OCI-LY1 (cell line): ENCODE measurements at regions not wholly inside any gene's neighbourhood (a gene's known extent, or its start where the extent isn't known, plus 50 kb on each side); places are given as distances from the start of the nearest gene placed in this dataset.

Experiments used
- EZH2 ChIP-seq: fragments of 200-600 bp; sonication (generic), shearing (Covaris generic); IDR thresholded peaks from 2 replicates; pipeline ENCODE4 v1.8.0; 2017; ENCODE audit warnings: borderline replicate concordance, mixed run types, mild to moderate bottlenecking, antibody characterized with exemption, low read length, moderate library complexity, mixed read lengths
- TF ChIP-seq, protein P1 (sequence below): fragments of 200-600 bp; sonication (generic), shearing (Covaris generic); IDR thresholded peaks from 2 replicates; pipeline ENCODE4 v1.5.1; 2017; ENCODE audit warnings: mild to moderate bottlenecking, antibody characterized with exemption, low read length, moderate library complexity, mixed read lengths

DNA sequence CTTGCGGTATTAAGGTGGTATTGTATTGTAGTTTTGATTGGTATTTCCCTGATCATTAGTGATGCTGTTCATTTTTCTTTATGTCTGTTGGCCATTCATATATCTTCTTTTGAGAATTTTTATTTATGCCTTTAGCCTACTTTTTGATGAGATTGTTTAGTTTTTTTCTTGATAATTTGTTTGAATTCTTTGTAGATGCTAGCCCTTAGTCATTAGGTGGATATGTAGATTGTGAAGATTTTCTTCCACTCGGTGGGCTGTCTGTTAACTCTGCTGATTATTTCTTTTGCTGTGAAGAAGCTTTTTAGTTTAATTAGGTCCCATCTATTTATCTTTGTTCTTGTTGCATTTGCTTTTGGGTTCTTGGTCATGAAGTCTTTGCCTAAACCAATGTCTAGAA, 115.4 kb downstream of the VPREB1 start:
- TF ChIP-seq, protein P1, sequence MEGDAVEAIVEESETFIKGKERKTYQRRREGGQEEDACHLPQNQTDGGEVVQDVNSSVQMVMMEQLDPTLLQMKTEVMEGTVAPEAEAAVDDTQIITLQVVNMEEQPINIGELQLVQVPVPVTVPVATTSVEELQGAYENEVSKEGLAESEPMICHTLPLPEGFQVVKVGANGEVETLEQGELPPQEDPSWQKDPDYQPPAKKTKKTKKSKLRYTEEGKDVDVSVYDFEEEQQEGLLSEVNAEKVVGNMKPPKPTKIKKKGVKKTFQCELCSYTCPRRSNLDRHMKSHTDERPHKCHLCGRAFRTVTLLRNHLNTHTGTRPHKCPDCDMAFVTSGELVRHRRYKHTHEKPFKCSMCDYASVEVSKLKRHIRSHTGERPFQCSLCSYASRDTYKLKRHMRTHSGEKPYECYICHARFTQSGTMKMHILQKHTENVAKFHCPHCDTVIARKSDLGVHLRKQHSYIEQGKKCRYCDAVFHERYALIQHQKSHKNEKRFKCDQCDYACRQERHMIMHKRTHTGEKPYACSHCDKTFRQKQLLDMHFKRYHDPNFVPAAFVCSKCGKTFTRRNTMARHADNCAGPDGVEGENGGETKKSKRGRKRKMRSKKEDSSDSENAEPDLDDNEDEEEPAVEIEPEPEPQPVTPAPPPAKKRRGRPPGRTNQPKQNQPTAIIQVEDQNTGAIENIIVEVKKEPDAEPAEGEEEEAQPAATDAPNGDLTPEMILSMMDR, result no peak
- no peak for TF ChIP-seq EZH2
